ENCODE measurements at regions not wholly inside any gene's neighbourhood (a gene's known extent, or its start where the extent isn't known, plus 50 kb on each side); places are given as distances from the start of the nearest gene placed in this dataset.

DNA sequence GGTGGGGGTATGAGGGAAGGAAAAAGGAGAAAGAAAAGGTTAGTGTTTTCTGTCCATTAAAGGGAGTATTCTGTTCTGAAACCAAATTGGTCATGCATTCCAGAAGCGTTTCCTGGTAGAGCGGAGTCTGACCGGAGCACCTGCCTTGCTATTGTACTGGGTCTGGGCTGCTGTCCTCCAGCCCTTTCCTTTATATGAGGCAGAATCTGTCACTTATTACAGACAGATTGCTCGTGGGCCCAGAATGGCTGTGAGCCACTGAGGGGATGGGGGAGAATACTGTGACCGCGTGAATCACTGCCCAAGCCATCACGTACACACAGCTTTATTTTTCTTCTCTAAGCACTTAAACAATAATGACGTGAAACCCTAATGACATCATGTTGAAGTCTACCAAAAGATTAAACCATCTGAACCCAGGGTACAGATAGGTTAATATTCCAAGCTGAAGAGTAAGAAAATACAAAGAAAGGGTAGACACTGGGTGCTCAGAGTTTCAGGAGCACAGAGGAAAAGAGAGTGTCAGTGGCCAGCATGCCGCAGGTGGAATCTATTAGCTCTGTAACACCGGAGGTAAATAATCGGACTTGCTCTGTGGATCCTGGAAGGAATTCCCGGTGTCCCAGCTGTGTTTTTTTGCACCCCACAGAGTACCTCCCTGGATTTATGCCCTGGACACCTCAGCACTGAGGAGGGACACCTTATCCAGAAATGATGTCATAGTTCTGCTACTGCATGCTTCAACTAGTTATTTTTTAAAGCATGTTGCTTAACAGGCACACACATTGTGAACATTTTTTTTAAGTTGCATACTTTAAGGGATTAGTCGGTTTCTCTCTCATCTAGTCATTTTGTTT is 573.3 kb downstream of the PKHD1 start:
- no peaks in the 10 kb centered on the region for H3K79me2 ChIP-seq (ENCODE audit: control insufficient read depth, insufficient read depth, low read length, poor library complexity)
- no peaks in the 10 kb centered on the region for H3K4me1 ChIP-seq (ENCODE audit: control insufficient read depth in 1 of 2, insufficient read depth in 2 of 2, low read length in 2 of 2)
- H3K14ac ChIP-seq (ENCODE audit: low read length) = no peak overlapping the region
- no peak overlapping the region for H2BK12ac ChIP-seq (ENCODE audit: low read length)
- no peak overlapping the region for H4K8ac ChIP-seq (ENCODE audit: low read depth, low read length)
- H2BK5ac ChIP-seq (ENCODE audit: low read depth, low read length, poor library complexity) = no peak overlapping the region
- no peak overlapping the region for H3K4ac ChIP-seq (ENCODE audit: low read depth, low read length)
- H3K27me3 ChIP-seq (ENCODE audit: insufficient read depth, low read length) = no peaks in the 10 kb centered on the region
- no peak overlapping the region for H4K91ac ChIP-seq (ENCODE audit: low read depth, low read length)
- no peak overlapping the region for H2BK120ac ChIP-seq (ENCODE audit: insufficient read depth, low read length, poor library complexity)
- no peak overlapping the region for H3K18ac ChIP-seq (ENCODE audit: low read length)
- no peak overlapping the region for H3K4me2 ChIP-seq (ENCODE audit: low read length)
- H4K12ac ChIP-seq (ENCODE audit: low read depth, low read length) = no peak overlapping the region
- no peak overlapping the region for H2AK5ac ChIP-seq (ENCODE audit: low read length)
- no peak overlapping the region for H2AFZ ChIP-seq (ENCODE audit: insufficient read depth, low read length, poor library complexity)
- no peaks in the 10 kb centered on the region for H3K79me1 ChIP-seq (ENCODE audit: low read length)
- no peak overlapping the region for H3K27ac ChIP-seq (ENCODE audit: low read depth, low read length)
- H3K9me3 ChIP-seq (ENCODE audit: insufficient read depth, low read depth, low read length) = no peaks in the 10 kb centered on the region
- no peak overlapping the region for H3K4me3 ChIP-seq (ENCODE audit: low read depth, low read length)
- H3K36me3 ChIP-seq (ENCODE audit: control insufficient read depth in 1 of 2, insufficient read depth in 2 of 2, low read length in 2 of 2) = no peaks in the 10 kb centered on the region
- WGBS (ENCODE audit: extremely low coverage, insufficient coverage, insufficient read length) = no CpG with 5 or more reads among the region's 13 CpGs
- no peak overlapping the region for H3K23ac ChIP-seq (ENCODE audit: low read length)
- DNase-seq = peak; percentile 37 to 87
- H3K9ac ChIP-seq (ENCODE audit: low read length) = no peak overlapping the region

- Histone ChIP-seq H2AK5ac (ENCODE audit: low read length) (no peak overlapping the region), H2BK5ac (ENCODE audit: low read depth, low read length, poor library complexity) (no peak overlapping the region), H3K36me3 (ENCODE audit: control insufficient read depth in 1 of 2, insufficient read depth in 2 of 2, low read length in 2 of 2) (no peaks in the 10 kb centered on the region), H2BK120ac (ENCODE audit: insufficient read depth, low read length, poor library complexity) (no peak overlapping the region), H3K4ac (ENCODE audit: low read depth, low read length) (no peak overlapping the region), H3K9me3 (ENCODE audit: insufficient read depth, low read depth, low read length) (no peaks in the 10 kb centered on the region), H3K4me1 (ENCODE audit: control insufficient read depth in 1 of 2, insufficient read depth in 2 of 2, low read length in 2 of 2) (no peaks in the 10 kb centered on the region), H3K9ac (ENCODE audit: low read length) (no peak overlapping the region), H2AFZ (ENCODE audit: insufficient read depth, low read length, poor library complexity) (no peak overlapping the region), H3K79me1 (ENCODE audit: low read length) (no peaks in the 10 kb centered on the region), H4K91ac (ENCODE audit: low read depth, low read length) (no peak overlapping the region), H3K4me2 (ENCODE audit: low read length) (no peak overlapping the region), H3K4me3 (ENCODE audit: low read depth, low read length) (no peak overlapping the region), H3K18ac (ENCODE audit: low read length) (no peak overlapping the region), H4K8ac (ENCODE audit: low read depth, low read length) (no peak overlapping the region), H3K14ac (ENCODE audit: low read length) (no peak overlapping the region), H2BK12ac (ENCODE audit: low read length) (no peak overlapping the region), H3K23ac (ENCODE audit: low read length) (no peak overlapping the region), H3K27ac (ENCODE audit: low read depth, low read length) (no peak overlapping the region), H4K12ac (ENCODE audit: low read depth, low read length) (no peak overlapping the region), H3K27me3 (ENCODE audit: insufficient read depth, low read length) (no peaks in the 10 kb centered on the region), H3K79me2 (ENCODE audit: control insufficient read depth, insufficient read depth, low read length, poor library complexity) (no peaks in the 10 kb centered on the region)
- WGBS (ENCODE audit: extremely low coverage, insufficient coverage, insufficient read length) = no CpG with 5 or more reads among the region's 1 CpG
- DNase-seq = no peak
Observed at GRCh38 chr6:51514748-51515402, 572.5 kb downstream of the PKHD1 start.

DNA sequence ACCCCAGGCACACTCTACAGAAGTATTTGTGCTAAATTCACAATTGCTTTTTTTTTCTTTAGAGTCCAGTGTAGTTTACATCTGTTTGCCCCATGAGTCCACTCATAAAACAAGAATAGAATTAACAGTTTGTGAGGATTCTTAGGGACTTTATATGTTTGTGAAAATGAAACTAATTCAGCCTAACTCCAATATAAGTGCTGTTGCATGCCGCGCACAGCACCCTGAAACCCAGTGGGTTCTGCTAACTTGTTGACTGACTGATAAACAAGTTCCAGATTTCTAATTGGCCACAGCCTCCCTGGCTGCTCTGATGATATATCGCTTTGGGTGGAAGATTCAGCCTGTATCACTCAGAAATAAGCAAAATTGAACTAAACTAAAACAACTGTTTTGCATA is 561.4 kb downstream of the PKHD1 start:
- H2BK12ac ChIP-seq (ENCODE audit: low read length) = no peak overlapping the region
- no CpG with 5 or more reads among the region's 3 CpGs for WGBS (ENCODE audit: extremely low coverage, insufficient coverage, insufficient read length)
- peaks cover 0 to 4% of the 10 kb centered on the region in 2 experiments for H3K4me1 ChIP-seq (ENCODE audit: control insufficient read depth in 1 of 2, insufficient read depth in 2 of 2, low read length in 2 of 2)
- no peak overlapping the region for H2BK120ac ChIP-seq (ENCODE audit: insufficient read depth, low read length, poor library complexity)
- no peak overlapping the region for H2BK5ac ChIP-seq (ENCODE audit: low read depth, low read length, poor library complexity)
- H3K79me2 ChIP-seq (ENCODE audit: control insufficient read depth, insufficient read depth, low read length, poor library complexity) = no peaks in the 10 kb centered on the region
- H3K79me1 ChIP-seq (ENCODE audit: low read length) = no peaks in the 10 kb centered on the region
- H3K14ac ChIP-seq (ENCODE audit: low read length) = no peak overlapping the region
- H4K8ac ChIP-seq (ENCODE audit: low read depth, low read length) = no peak overlapping the region
- H2AK5ac ChIP-seq (ENCODE audit: low read length) = no peak overlapping the region
- DNase-seq = no peak
- H3K23ac ChIP-seq (ENCODE audit: low read length) = no peak overlapping the region
- H4K12ac ChIP-seq (ENCODE audit: low read depth, low read length) = no peak overlapping the region
- H3K9me3 ChIP-seq (ENCODE audit: insufficient read depth, low read depth, low read length) = peaks cover 2% of the 10 kb centered on the region
- no peak overlapping the region for H2AFZ ChIP-seq (ENCODE audit: insufficient read depth, low read length, poor library complexity)
- H3K36me3 ChIP-seq (ENCODE audit: control insufficient read depth in 1 of 2, insufficient read depth in 2 of 2, low read length in 2 of 2) = peaks cover 0 to 2% of the 10 kb centered on the region in 2 experiments
- no peaks in the 10 kb centered on the region for H3K27me3 ChIP-seq (ENCODE audit: insufficient read depth, low read length)
- no peak overlapping the region for H3K27ac ChIP-seq (ENCODE audit: low read depth, low read length)
- H3K4me2 ChIP-seq (ENCODE audit: low read length) = no peak overlapping the region
- no peak overlapping the region for H3K9ac ChIP-seq (ENCODE audit: low read length)
- no peak overlapping the region for H3K18ac ChIP-seq (ENCODE audit: low read length)
- no peak overlapping the region for H3K4me3 ChIP-seq (ENCODE audit: low read depth, low read length)
- no peak overlapping the region for H3K4ac ChIP-seq (ENCODE audit: low read depth, low read length)
- no peak overlapping the region for H4K91ac ChIP-seq (ENCODE audit: low read depth, low read length)

DNA sequence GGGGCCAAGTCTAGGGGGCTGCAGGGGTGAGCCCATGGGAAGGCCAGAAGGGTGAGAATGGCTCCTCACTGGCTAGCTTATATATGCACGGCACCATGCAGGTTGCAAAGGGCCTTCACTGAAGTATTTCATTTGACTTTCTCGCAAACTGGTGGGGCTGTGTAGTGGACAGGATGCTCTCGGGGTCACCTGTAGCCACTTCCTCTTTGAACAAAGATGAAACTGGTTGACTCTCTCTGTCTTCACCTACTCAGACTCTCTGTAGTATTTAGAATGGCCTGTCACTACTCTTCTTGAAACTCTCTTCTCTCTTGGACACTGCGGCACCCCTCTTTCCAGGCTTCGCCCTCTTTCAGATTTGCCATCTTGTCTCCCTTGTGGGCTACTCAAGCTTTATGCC is 560.5 kb downstream of the PKHD1 start:
- Histone ChIP-seq H2BK120ac (ENCODE audit: insufficient read depth, low read length, poor library complexity) (no peak overlapping the region), H3K4me2 (ENCODE audit: low read length) (no peak overlapping the region), H4K8ac (ENCODE audit: low read depth, low read length) (no peak overlapping the region), H3K4me1 (ENCODE audit: control insufficient read depth in 1 of 2, insufficient read depth in 2 of 2, low read length in 2 of 2) (peaks cover 0 to 4% of the 10 kb centered on the region in 2 experiments), H3K27ac (ENCODE audit: low read depth, low read length) (no peak overlapping the region), H4K91ac (ENCODE audit: low read depth, low read length) (no peak overlapping the region), H3K18ac (ENCODE audit: low read length) (no peak overlapping the region), H4K12ac (ENCODE audit: low read depth, low read length) (no peak overlapping the region), H3K9ac (ENCODE audit: low read length) (no peak overlapping the region), H3K36me3 (ENCODE audit: control insufficient read depth in 1 of 2, insufficient read depth in 2 of 2, low read length in 2 of 2) (peaks cover 0 to 2% of the 10 kb centered on the region in 2 experiments), H3K23ac (ENCODE audit: low read length) (no peak overlapping the region), H2BK12ac (ENCODE audit: low read length) (no peak overlapping the region), H3K14ac (ENCODE audit: low read length) (no peak overlapping the region), H3K4me3 (ENCODE audit: low read depth, low read length) (no peak overlapping the region), H3K79me1 (ENCODE audit: low read length) (no peaks in the 10 kb centered on the region), H3K9me3 (ENCODE audit: insufficient read depth, low read depth, low read length) (peaks cover 2% of the 10 kb centered on the region), H2BK5ac (ENCODE audit: low read depth, low read length, poor library complexity) (no peak overlapping the region), H2AFZ (ENCODE audit: insufficient read depth, low read length, poor library complexity) (no peak overlapping the region), H3K4ac (ENCODE audit: low read depth, low read length) (no peak overlapping the region), H2AK5ac (ENCODE audit: low read length) (no peak overlapping the region), H3K79me2 (ENCODE audit: control insufficient read depth, insufficient read depth, low read length, poor library complexity) (no peaks in the 10 kb centered on the region), H3K27me3 (ENCODE audit: insufficient read depth, low read length) (no peaks in the 10 kb centered on the region)
- WGBS (ENCODE audit: extremely low coverage, insufficient coverage, insufficient read length) = no CpG with 5 or more reads among the region's 5 CpGs
- no peak for DNase-seq

Data from trophoblast cell (in vitro differentiated cells and primary cell).